B cell (primary cell): ENCODE measurements at regions not wholly inside any gene's neighbourhood (a gene's known extent, or its start where the extent isn't known, plus 50 kb on each side); places are given as distances from the start of the nearest gene placed in this dataset.
"Not testable (repeated sequence)": the region's sequence is repeated elsewhere in the genome, so short reads cannot be mapped to it uniquely, and the experiment has no call there.

Experiments
- ATAC-seq: fragments of 200-7000 bp; cut with Tn5 transposase; one replicate; pipeline ENCODE4 v1.10.0; 2021; ENCODE audit warnings: low read depth, mild to moderate bottlenecking, moderate number of reproducible peaks, moderate library complexity
- CTCF ChIA-PET: fragments of 350-600 bp; sonication (Branson Sonifier 250); formaldehyde crosslinking; loops from one replicate; lab custom pipeline; 2021; ENCODE audit warnings: antibody characterized with exemption, inconsistent platforms; lab: Charles Lee
- POLR2A ChIA-PET: fragments of 350-600 bp; sonication (Branson Sonifier 250); formaldehyde crosslinking; loops from one replicate; lab custom pipeline; 2021; ENCODE audit warnings: antibody characterized with exemption; lab: Charles Lee
- DNase-seq: peaks from one replicate; pipeline ENCODE4 v3.0.0; 2013
- H2AFZ ChIP-seq: 2 replicates; pipeline ENCODE4 v1.6.1; 2012; ENCODE audit warnings: mild to moderate bottlenecking, low read depth, low read length; ENCODE audit not compliant: insufficient read depth, poor library complexity, severe bottlenecking
- H3K27ac ChIP-seq, 2 donors: 1 replicate in 1 of 2; 2 replicates in 1 of 2; pipeline ENCODE4 v1.5.1; 2012 to 2013; ENCODE audit warnings: low read length in 2 of 2, mild to moderate bottlenecking in 2 of 2, moderate library complexity in 1 of 2
- H3K27me3 ChIP-seq, 4 experiments: fragments of 200-600 bp in 1 of 4; sonication (generic) in 1 of 4; replicated peaks in 1 of 4; 1 replicate in 2 of 4; 2 replicates in 2 of 4; pipeline versions ENCODE4 v1.6.1 to v1.7.0; 2013 to 2016; ENCODE audit warnings: low read length in 3 of 4, mild to moderate bottlenecking in 2 of 4, mixed read lengths in 1 of 4, moderate library complexity in 1 of 4; ENCODE audit not compliant: insufficient read depth in 4 of 4, control insufficient read depth in 3 of 4; ENCODE audit errors: control extremely low read depth in 1 of 4
- H3K36me3 ChIP-seq, 2 experiments: replicated peaks in 1 of 2; 1 replicate in 1 of 2; 2 replicates in 1 of 2; pipeline versions ENCODE4 v1.6.1 to v1.7.1; 2013; ENCODE audit warnings: low read length in 1 of 2; ENCODE audit not compliant: insufficient read depth in 2 of 2, control insufficient read depth in 1 of 2; ENCODE audit errors: control extremely low read depth in 1 of 2, extremely low read depth in 1 of 2
- H3K4me1 ChIP-seq, 2 donors: fragments of 200-600 bp in 1 of 2; sonication (generic) in 1 of 2; 1 replicate in 1 of 2; 2 replicates in 1 of 2; pipeline versions ENCODE4 v1.5.1 to v1.6.1; 2013 to 2017; ENCODE audit warnings: low read length in 2 of 2; ENCODE audit not compliant: control insufficient read depth in 2 of 2, insufficient read depth in 2 of 2
- H3K4me2 ChIP-seq: replicated peaks from 2 replicates; pipeline ENCODE3; 2012; ENCODE audit warnings: mild to moderate bottlenecking, low read depth, low read length; ENCODE audit not compliant: poor library complexity, severe bottlenecking
- H3K4me3 ChIP-seq, 5 experiments: fragments of 200-600 bp in 1 of 5; sonication (generic) in 1 of 5; 1 replicate in 3 of 5; 2 replicates in 2 of 5; pipeline versions ENCODE4 v1.5.1 to v1.7.0; 2011 to 2016; ENCODE audit warnings: low read length in 4 of 5, mild to moderate bottlenecking in 4 of 5, low read depth in 2 of 5, control low read depth in 1 of 5, moderate library complexity in 1 of 5; ENCODE audit not compliant: insufficient read depth in 1 of 5; ENCODE audit errors: control extremely low read depth in 1 of 5, extremely low read depth in 1 of 5
- H3K79me2 ChIP-seq: fragments of 200-600 bp; sonication (generic); one replicate; pipeline ENCODE4 v1.6.0; 2016; ENCODE audit warnings: low read length; ENCODE audit not compliant: control insufficient read depth, insufficient read depth
- H3K9ac ChIP-seq: fragments of 200-600 bp; sonication (generic); 2 replicates; pipeline ENCODE4 v1.6.1; 2017; ENCODE audit warnings: mild to moderate bottlenecking, low read length, moderate library complexity
- H3K9me3 ChIP-seq, 3 donors: one replicate each; pipeline versions ENCODE4 v1.6.1 to v1.7.1; 2013; ENCODE audit warnings: low read length in 2 of 3; ENCODE audit not compliant: control insufficient read depth in 2 of 3, insufficient read depth in 1 of 3; ENCODE audit errors: control extremely low read depth in 1 of 3
- H4K20me1 ChIP-seq: 2 replicates; pipeline ENCODE4 v1.6.0; 2012; ENCODE audit warnings: mild to moderate bottlenecking, low read length; ENCODE audit not compliant: insufficient read depth, control insufficient read depth, poor library complexity, severe bottlenecking
- H3K27ac Mint-ChIP-seq: one replicate; pipeline ENCODE4 v1.8.0; 2021; ENCODE audit warnings: mixed read lengths
- H3K27me3 Mint-ChIP-seq: one replicate; pipeline ENCODE4 v1.8.0; 2021; ENCODE audit warnings: mixed read lengths
- H3K4me1 Mint-ChIP-seq: one replicate; pipeline ENCODE4 v1.8.0; 2021; ENCODE audit warnings: mixed read lengths
- H3K4me3 Mint-ChIP-seq: one replicate; pipeline ENCODE4 v1.8.0; 2021; ENCODE audit warnings: mixed read lengths
- H3K9me3 Mint-ChIP-seq: one replicate; pipeline ENCODE4 v1.8.0; 2022; ENCODE audit warnings: mixed read lengths; ENCODE audit not compliant: insufficient read depth
- EZH2 ChIP-seq: IDR thresholded peaks from 2 replicates; pipeline ENCODE4 v1.6.1; 2012; ENCODE audit warnings: borderline replicate concordance, low read depth, mild to moderate bottlenecking, moderate library complexity, low read length; ENCODE audit not compliant: insufficient read depth, poor library complexity, severe bottlenecking
- intact Hi-C: fragments of 100-400 bp; cut with micrococcal nuclease; formaldehyde crosslinking; loops from one replicate; pipeline ENCODE4 v1.10.0; 2022
- TF ChIP-seq, protein P1 (sequence below): fragments of 200-600 bp; IDR thresholded peaks from one replicate; pipeline ENCODE4 v1.8.0; 2022; ENCODE audit warnings: antibody characterized with exemption, mild to moderate bottlenecking

- Mint-ChIP-seq H3K27ac (no peak overlapping the region), H3K4me1 (no peaks in the 10 kb centered on the region), H3K4me3 (no peak overlapping the region), H3K9me3 (peaks cover 3% of the 10 kb centered on the region), H3K27me3 (no peaks in the 10 kb centered on the region)
- Histone ChIP-seq H3K9me3 (no peaks in the 10 kb centered on the region), H3K4me2 (no peak overlapping the region), H3K4me1 (no peaks in the 10 kb centered on the region), H3K27ac (no peak overlapping the region), H3K27me3 (no peaks in the 10 kb centered on the region), H3K36me3 (no peaks in the 10 kb centered on the region), H4K20me1 (no peaks in the 10 kb centered on the region), H3K9ac (no peak overlapping the region), H3K79me2 (no peaks in the 10 kb centered on the region), H2AFZ (no peak overlapping the region), H3K4me3 (no peak overlapping the region)
- ChIA-PET CTCF (no interaction called here), POLR2A (no interaction called here)
- no peak for ATAC-seq
- intact Hi-C loops = no loop called here
- TF ChIP-seq EZH2 = no peak
- TF ChIP-seq, protein P1, sequence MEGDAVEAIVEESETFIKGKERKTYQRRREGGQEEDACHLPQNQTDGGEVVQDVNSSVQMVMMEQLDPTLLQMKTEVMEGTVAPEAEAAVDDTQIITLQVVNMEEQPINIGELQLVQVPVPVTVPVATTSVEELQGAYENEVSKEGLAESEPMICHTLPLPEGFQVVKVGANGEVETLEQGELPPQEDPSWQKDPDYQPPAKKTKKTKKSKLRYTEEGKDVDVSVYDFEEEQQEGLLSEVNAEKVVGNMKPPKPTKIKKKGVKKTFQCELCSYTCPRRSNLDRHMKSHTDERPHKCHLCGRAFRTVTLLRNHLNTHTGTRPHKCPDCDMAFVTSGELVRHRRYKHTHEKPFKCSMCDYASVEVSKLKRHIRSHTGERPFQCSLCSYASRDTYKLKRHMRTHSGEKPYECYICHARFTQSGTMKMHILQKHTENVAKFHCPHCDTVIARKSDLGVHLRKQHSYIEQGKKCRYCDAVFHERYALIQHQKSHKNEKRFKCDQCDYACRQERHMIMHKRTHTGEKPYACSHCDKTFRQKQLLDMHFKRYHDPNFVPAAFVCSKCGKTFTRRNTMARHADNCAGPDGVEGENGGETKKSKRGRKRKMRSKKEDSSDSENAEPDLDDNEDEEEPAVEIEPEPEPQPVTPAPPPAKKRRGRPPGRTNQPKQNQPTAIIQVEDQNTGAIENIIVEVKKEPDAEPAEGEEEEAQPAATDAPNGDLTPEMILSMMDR = no peak
- DNase-seq = no peak
These were observed 919.5 kb downstream of the DTWD2 start for GRCh38 chr5:118068886-118069285.

- H3K36me3 ChIP-seq, POLR2A ChIA-PET, H3K4me3 ChIP-seq, H3K9me3 ChIP-seq, H3K9ac ChIP-seq, H3K79me2 ChIP-seq, H3K27me3 ChIP-seq, H3K27ac ChIP-seq, H3K4me1 ChIP-seq, ATAC-seq, H3K27me3 Mint-ChIP-seq, H3K4me2 ChIP-seq, H3K4me3 Mint-ChIP-seq, DNase-seq, CTCF ChIA-PET, H2AFZ ChIP-seq, intact Hi-C loops, H3K27ac Mint-ChIP-seq, H4K20me1 ChIP-seq, H3K9me3 Mint-ChIP-seq, H3K4me1 Mint-ChIP-seq: not testable (repeated sequence)
These were observed 924.5 kb downstream of the DTWD2 start for GRCh38 chr5:118063836-118064235.
